ENCODE measurements at regions not wholly inside any gene's neighbourhood (a gene's known extent, or its start where the extent isn't known, plus 50 kb on each side); places are given as distances from the start of the nearest gene placed in this dataset.

- Mint-ChIP-seq H3K27me3 (no peaks in the 10 kb centered on the region), H3K36me3 (peaks cover 1% of the 10 kb centered on the region), H3K27ac (no peak overlapping the region), H3K4me1 (no peaks in the 10 kb centered on the region), H3K9me3 (peaks cover 2 to 17% (median 12%) of the 10 kb centered on the region in 3 donors), H3K4me3 (no peak overlapping the region)
- WGBS (ENCODE audit: insufficient coverage) = no CpG with 5 or more reads among the region's 1 CpG
- no peak overlapping the region for H3K4me3 ChIP-seq (ENCODE audit: control insufficient read depth in 1 of 2, extremely low read depth in 1 of 2, low read length in 1 of 2)
- no peaks in the 10 kb centered on the region for H3K9me3 ChIP-seq
- POLR2A ChIA-PET = no interaction called here
- CTCF ChIA-PET = no interaction called here
- H3K27me3 ChIP-seq (replicated peaks in 1 of 2; ENCODE audit: control insufficient read depth in 2 of 2, extremely low read depth in 1 of 2, insufficient read depth in 2 of 2, low read length in 1 of 2) = no peaks in the 10 kb centered on the region
- H3K27ac ChIP-seq (ENCODE audit: low read length) = no peak overlapping the region
- no peak for DNase-seq
- H3K4me1 ChIP-seq (ENCODE audit: control insufficient read depth in 1 of 2, extremely low read depth in 1 of 2, insufficient read depth in 2 of 2, low read length in 2 of 2) = no peaks in the 10 kb centered on the region
- H3K36me3 ChIP-seq (ENCODE audit: control insufficient read depth in 2 of 2, extremely low read depth in 1 of 2, insufficient read depth in 1 of 2, low read length in 1 of 2) = no peaks in the 10 kb centered on the region
- ATAC-seq (replicated peaks in 1 of 4) = no peak
Measured at GRCh38 chr14:39580696-39581095, 148.5 kb upstream of the FBXO33 start.

GRCh38 chr14:39576736-39577135 is 144.5 kb upstream of the FBXO33 start:
- H3K27ac Mint-ChIP-seq = no peak overlapping the region
- H3K27ac ChIP-seq (ENCODE audit: low read length) = no peak overlapping the region
- no peaks in the 10 kb centered on the region for H3K36me3 ChIP-seq (ENCODE audit: control insufficient read depth in 2 of 2, extremely low read depth in 1 of 2, insufficient read depth in 1 of 2, low read length in 1 of 2)
- H3K4me3 Mint-ChIP-seq = no peak overlapping the region
- ChIA-PET CTCF (no interaction called here), POLR2A (no interaction called here)
- H3K27me3 Mint-ChIP-seq = no peaks in the 10 kb centered on the region
- no peaks in the 10 kb centered on the region for H3K4me1 ChIP-seq (ENCODE audit: control insufficient read depth in 1 of 2, extremely low read depth in 1 of 2, insufficient read depth in 2 of 2, low read length in 2 of 2)
- peaks cover 17 to 46% (median 30%) of the 10 kb centered on the region in 3 donors for H3K9me3 Mint-ChIP-seq
- H3K9me3 ChIP-seq = no peaks in the 10 kb centered on the region
- ATAC-seq (replicated peaks in 1 of 4) = no peak
- no peaks in the 10 kb centered on the region for H3K4me1 Mint-ChIP-seq
- no peak overlapping the region for H3K4me3 ChIP-seq (ENCODE audit: control insufficient read depth in 1 of 2, extremely low read depth in 1 of 2, low read length in 1 of 2)
- no CpG with 5 or more reads among the region's 1 CpG for WGBS (ENCODE audit: insufficient coverage)
- peaks cover 5% of the 10 kb centered on the region for H3K36me3 Mint-ChIP-seq
- H3K27me3 ChIP-seq (replicated peaks in 1 of 2; ENCODE audit: control insufficient read depth in 2 of 2, extremely low read depth in 1 of 2, insufficient read depth in 2 of 2, low read length in 1 of 2) = no peaks in the 10 kb centered on the region
- DNase-seq = no peak

- ATAC-seq (replicated peaks in 1 of 4) (no peak), DNase-seq (no peak)
- H3K27me3 Mint-ChIP-seq = no peaks in the 10 kb centered on the region
- Histone ChIP-seq H3K9me3 (no peaks in the 10 kb centered on the region), H3K36me3 (ENCODE audit: control insufficient read depth in 2 of 2, extremely low read depth in 1 of 2, insufficient read depth in 1 of 2, low read length in 1 of 2) (no peaks in the 10 kb centered on the region), H3K4me3 (ENCODE audit: control insufficient read depth in 1 of 2, extremely low read depth in 1 of 2, low read length in 1 of 2) (no peak overlapping the region), H3K27me3 (replicated peaks in 1 of 2; ENCODE audit: control insufficient read depth in 2 of 2, extremely low read depth in 1 of 2, insufficient read depth in 2 of 2, low read length in 1 of 2) (no peaks in the 10 kb centered on the region), H3K27ac (ENCODE audit: low read length) (no peak overlapping the region), H3K4me1 (ENCODE audit: control insufficient read depth in 1 of 2, extremely low read depth in 1 of 2, insufficient read depth in 2 of 2, low read length in 2 of 2) (no peaks in the 10 kb centered on the region)
- H3K4me1 Mint-ChIP-seq = no peaks in the 10 kb centered on the region
- peaks cover 5% of the 10 kb centered on the region for H3K36me3 Mint-ChIP-seq
- CTCF ChIA-PET = no interaction called here
- H3K27ac Mint-ChIP-seq = no peak overlapping the region
- H3K4me3 Mint-ChIP-seq = no peak overlapping the region
- POLR2A ChIA-PET = no interaction called here
- peaks cover 17 to 46% (median 30%) of the 10 kb centered on the region in 3 donors for H3K9me3 Mint-ChIP-seq
Measured at GRCh38 chr14:39576258-39576657, 144.0 kb upstream of the FBXO33 start.

- ATAC-seq (replicated peaks in 1 of 4) (no peak), DNase-seq (no peak)
- Histone ChIP-seq H3K4me3 (ENCODE audit: control insufficient read depth in 1 of 2, extremely low read depth in 1 of 2, low read length in 1 of 2) (no peak overlapping the region), H3K4me1 (ENCODE audit: control insufficient read depth in 1 of 2, extremely low read depth in 1 of 2, insufficient read depth in 2 of 2, low read length in 2 of 2) (no peaks in the 10 kb centered on the region), H3K27me3 (replicated peaks in 1 of 2; ENCODE audit: control insufficient read depth in 2 of 2, extremely low read depth in 1 of 2, insufficient read depth in 2 of 2, low read length in 1 of 2) (no peaks in the 10 kb centered on the region), H3K9me3 (peaks cover 2% of the 10 kb centered on the region), H3K36me3 (ENCODE audit: control insufficient read depth in 2 of 2, extremely low read depth in 1 of 2, insufficient read depth in 1 of 2, low read length in 1 of 2) (no peaks in the 10 kb centered on the region), H3K27ac (ENCODE audit: low read length) (no peak overlapping the region)
- Mint-ChIP-seq H3K4me3 (no peak overlapping the region), H3K9me3 (peaks cover 7 to 24% (median 11%) of the 10 kb centered on the region in 3 donors), H3K27ac (no peak overlapping the region), H3K4me1 (no peaks in the 10 kb centered on the region), H3K27me3 (no peaks in the 10 kb centered on the region), H3K36me3 (no peaks in the 10 kb centered on the region)
- 66% methylated on average over 4 of the region's 4 CpGs for WGBS (ENCODE audit: insufficient coverage)
- CTCF ChIA-PET = no interaction called here
- POLR2A ChIA-PET = no interaction called here
Measured at GRCh38 chr14:39568809-39569538, 136.7 kb upstream of the FBXO33 start.

GRCh38 chr14:39566795-39567194 is 134.6 kb upstream of the FBXO33 start:
- no CpG with 5 or more reads among the region's 2 CpGs for WGBS (ENCODE audit: insufficient coverage)
- peaks cover 2% of the 10 kb centered on the region for H3K9me3 ChIP-seq
- H3K4me1 Mint-ChIP-seq = no peaks in the 10 kb centered on the region
- H3K36me3 ChIP-seq (ENCODE audit: control insufficient read depth in 2 of 2, extremely low read depth in 1 of 2, insufficient read depth in 1 of 2, low read length in 1 of 2) = no peaks in the 10 kb centered on the region
- no peak overlapping the region for H3K4me3 Mint-ChIP-seq
- H3K27me3 Mint-ChIP-seq = no peaks in the 10 kb centered on the region
- peaks cover 6 to 7% (median 7%) of the 10 kb centered on the region in 3 donors for H3K9me3 Mint-ChIP-seq
- ChIA-PET CTCF (no interaction called here), POLR2A (no interaction called here)
- H3K27ac ChIP-seq (ENCODE audit: low read length) = no peak overlapping the region
- no peak for ATAC-seq (replicated peaks in 1 of 4)
- H3K36me3 Mint-ChIP-seq = no peaks in the 10 kb centered on the region
- no peak for DNase-seq
- no peaks in the 10 kb centered on the region for H3K4me1 ChIP-seq (ENCODE audit: control insufficient read depth in 1 of 2, extremely low read depth in 1 of 2, insufficient read depth in 2 of 2, low read length in 2 of 2)
- no peak overlapping the region for H3K27ac Mint-ChIP-seq
- H3K4me3 ChIP-seq (ENCODE audit: control insufficient read depth in 1 of 2, extremely low read depth in 1 of 2, low read length in 1 of 2) = no peak overlapping the region
- no peaks in the 10 kb centered on the region for H3K27me3 ChIP-seq (replicated peaks in 1 of 2; ENCODE audit: control insufficient read depth in 2 of 2, extremely low read depth in 1 of 2, insufficient read depth in 2 of 2, low read length in 1 of 2)

GRCh38 chr14:39563361-39563760 is 131.1 kb upstream of the FBXO33 start:
- Mint-ChIP-seq H3K27me3 (no peaks in the 10 kb centered on the region), H3K27ac (no peak overlapping the region), H3K9me3 (peaks cover 15 to 29% (median 26%) of the 10 kb centered on the region in 3 donors), H3K4me3 (no peak overlapping the region), H3K36me3 (no peaks in the 10 kb centered on the region), H3K4me1 (no peaks in the 10 kb centered on the region)
- H3K27ac ChIP-seq (ENCODE audit: low read length) = no peak overlapping the region
- ChIA-PET CTCF (no interaction called here), POLR2A (no interaction called here)
- ATAC-seq (replicated peaks in 1 of 4) = no peak
- no CpG with 5 or more reads among the region's 1 CpG for WGBS (ENCODE audit: insufficient coverage)
- H3K27me3 ChIP-seq (replicated peaks in 1 of 2; ENCODE audit: control insufficient read depth in 2 of 2, extremely low read depth in 1 of 2, insufficient read depth in 2 of 2, low read length in 1 of 2) = no peaks in the 10 kb centered on the region
- no peaks in the 10 kb centered on the region for H3K36me3 ChIP-seq (ENCODE audit: control insufficient read depth in 2 of 2, extremely low read depth in 1 of 2, insufficient read depth in 1 of 2, low read length in 1 of 2)
- no peak for DNase-seq
- no peaks in the 10 kb centered on the region for H3K4me1 ChIP-seq (ENCODE audit: control insufficient read depth in 1 of 2, extremely low read depth in 1 of 2, insufficient read depth in 2 of 2, low read length in 2 of 2)
- H3K4me3 ChIP-seq (ENCODE audit: control insufficient read depth in 1 of 2, extremely low read depth in 1 of 2, low read length in 1 of 2) = no peak overlapping the region
- peaks cover 2% of the 10 kb centered on the region for H3K9me3 ChIP-seq

- no peak overlapping the region for H3K27ac ChIP-seq (ENCODE audit: low read length)
- 100% methylated on average over 1 of the region's 2 CpGs for WGBS (ENCODE audit: insufficient coverage)
- no peak overlapping the region for H3K4me3 ChIP-seq (ENCODE audit: control insufficient read depth in 1 of 2, extremely low read depth in 1 of 2, low read length in 1 of 2)
- no peaks in the 10 kb centered on the region for H3K4me1 ChIP-seq (ENCODE audit: control insufficient read depth in 1 of 2, extremely low read depth in 1 of 2, insufficient read depth in 2 of 2, low read length in 2 of 2)
- CTCF ChIA-PET = no interaction called here
- no peaks in the 10 kb centered on the region for H3K36me3 Mint-ChIP-seq
- no peaks in the 10 kb centered on the region for H3K36me3 ChIP-seq (ENCODE audit: control insufficient read depth in 2 of 2, extremely low read depth in 1 of 2, insufficient read depth in 1 of 2, low read length in 1 of 2)
- peaks cover 2% of the 10 kb centered on the region for H3K9me3 ChIP-seq
- ATAC-seq (replicated peaks in 1 of 4) = no peak
- no peaks in the 10 kb centered on the region for H3K27me3 Mint-ChIP-seq
- H3K27ac Mint-ChIP-seq = no peak overlapping the region
- peaks cover 15 to 30% (median 29%) of the 10 kb centered on the region in 3 donors for H3K9me3 Mint-ChIP-seq
- DNase-seq = no peak
- H3K4me1 Mint-ChIP-seq = no peaks in the 10 kb centered on the region
- H3K27me3 ChIP-seq (replicated peaks in 1 of 2; ENCODE audit: control insufficient read depth in 2 of 2, extremely low read depth in 1 of 2, insufficient read depth in 2 of 2, low read length in 1 of 2) = no peaks in the 10 kb centered on the region
- H3K4me3 Mint-ChIP-seq = no peak overlapping the region
- POLR2A ChIA-PET = no interaction called here
Measured at GRCh38 chr14:39562175-39562574, 129.9 kb upstream of the FBXO33 start.
